ENCODE measurements at regions not wholly inside any gene's neighbourhood (a gene's known extent, or its start where the extent isn't known, plus 50 kb on each side); places are given as distances from the start of the nearest gene placed in this dataset.
"Not testable (repeated sequence)": the region's sequence is repeated elsewhere in the genome, so short reads cannot be mapped to it uniquely, and the experiment has no call there.

GRCh38 chr7:52689912-52690311 is 345.5 kb upstream of the POM121L12 start:
- DNase-seq = no peak

GRCh38 chr7:52685333-52685732 is 350.1 kb upstream of the POM121L12 start:
- DNase-seq = no peak

- DNase-seq = no peak
Observed at GRCh38 chr7:52684388-52684787, 351.0 kb upstream of the POM121L12 start.

- DNase-seq = no peak
Observed at GRCh38 chr7:52682993-52683392, 352.4 kb upstream of the POM121L12 start.

- DNase-seq = no peak
Observed at GRCh38 chr7:52670608-52671225, 364.7 kb upstream of the POM121L12 start.

- DNase-seq = no peak
Observed at GRCh38 chr7:52669031-52669430, 366.4 kb upstream of the POM121L12 start.

- DNase-seq = no peak
Observed at GRCh38 chr7:52668435-52668834, 367.0 kb upstream of the POM121L12 start.

GRCh38 chr7:52659178-52659577 is 376.3 kb upstream of the POM121L12 start:
- no peak for DNase-seq

GRCh38 chr7:52656098-52656497 is 379.3 kb upstream of the POM121L12 start:
- DNase-seq = no peak

GRCh38 chr7:52652621-52653020 is 382.8 kb upstream of the POM121L12 start:
- DNase-seq = no peak

- DNase-seq = no peak
Observed at GRCh38 chr7:52648872-52649271, 386.6 kb upstream of the POM121L12 start.

GRCh38 chr7:52647046-52647445 is 388.4 kb upstream of the POM121L12 start:
- no peak for DNase-seq

- no peak for DNase-seq
Observed at GRCh38 chr7:52639981-52640380, 395.5 kb upstream of the POM121L12 start.

- no peak for DNase-seq
Observed at GRCh38 chr7:52639126-52639525, 396.3 kb upstream of the POM121L12 start.

- DNase-seq = no peak
Observed at GRCh38 chr7:52635021-52635420, 400.4 kb upstream of the POM121L12 start.

- DNase-seq = no peak
Observed at GRCh38 chr7:52620849-52621248, 414.6 kb upstream of the POM121L12 start.

GRCh38 chr7:52616552-52616951 is 418.9 kb upstream of the POM121L12 start:
- DNase-seq = no peak

- DNase-seq = no peak
Observed at GRCh38 chr7:52615021-52615695, 420.3 kb upstream of the POM121L12 start.

- no peak for DNase-seq
Observed at GRCh38 chr7:52609511-52609910, 425.9 kb upstream of the POM121L12 start.

GRCh38 chr7:52592698-52593097 is 442.7 kb upstream of the POM121L12 start:
- DNase-seq = no peak

GRCh38 chr7:52586704-52587103 is 448.7 kb upstream of the POM121L12 start:
- DNase-seq = no peak

- no peak for DNase-seq
Observed at GRCh38 chr7:52584041-52584440, 451.4 kb upstream of the POM121L12 start.

- not testable (repeated sequence) for DNase-seq
Observed at GRCh38 chr7:52573141-52573540, 462.3 kb upstream of the POM121L12 start.

GRCh38 chr7:52571026-52571425 is 464.4 kb upstream of the POM121L12 start:
- no peak for DNase-seq

- DNase-seq = no peak
Observed at GRCh38 chr7:52569151-52569550, 466.3 kb upstream of the POM121L12 start.
